ENCODE measurements at regions not wholly inside any gene's neighbourhood (a gene's known extent, or its start where the extent isn't known, plus 50 kb on each side); places are given as distances from the start of the nearest gene placed in this dataset.

DNA sequence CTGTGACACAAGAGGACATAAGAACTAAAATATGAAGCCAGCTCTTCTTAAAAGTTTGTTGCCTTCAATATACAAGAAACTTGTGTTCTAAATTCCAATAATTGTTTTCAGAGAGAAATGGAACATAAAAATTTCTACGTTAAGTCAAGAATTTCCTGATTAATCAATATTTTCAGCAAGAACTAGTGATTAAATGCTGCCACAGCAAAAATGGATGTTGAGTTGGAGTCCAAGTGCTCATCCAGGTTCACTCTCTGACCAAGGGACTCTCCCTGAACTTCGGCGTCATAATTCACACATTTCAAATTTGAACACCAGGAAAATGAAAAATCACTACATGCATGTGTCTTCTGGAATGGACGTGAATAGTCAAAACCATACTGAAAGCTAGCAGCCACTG is 1263.6 kb upstream of the GOT2 start:
- Histone ChIP-seq H4K20me1 (ENCODE audit: low read length) (no peaks in the 10 kb centered on the region), H3F3A (ENCODE audit: low read length, unreplicated experiment) (no peaks in the 10 kb centered on the region), H3K9ac (ENCODE audit: low read length) (no peak overlapping the region), H3K9me3 (ENCODE audit: low read length) (no peaks in the 10 kb centered on the region), H3K4me2 (ENCODE audit: low read length) (no peak overlapping the region), H3K4me1 (ENCODE audit: insufficient read depth, low read length) (no peaks in the 10 kb centered on the region), H3K36me3 (ENCODE audit: low read depth, low read length) (no peaks in the 10 kb centered on the region), H2AFZ (ENCODE audit: low read length) (no peak overlapping the region), H3K79me2 (ENCODE audit: low read length) (no peaks in the 10 kb centered on the region), H3K4me3 (ENCODE audit: low read length) (no peak overlapping the region), H3K27ac (ENCODE audit: low read length) (no peak overlapping the region), H3K9me2 (replicated peaks; ENCODE audit: low read length) (no peaks in the 10 kb centered on the region), H3K27me3 (ENCODE audit: low read length) (no peaks in the 10 kb centered on the region)
- POLR2A ChIA-PET (ENCODE audit: unreplicated experiment) = no interaction called here
- DNase-seq (no peak), ATAC-seq (no peak)
- intact Hi-C loops (cut with micrococcal nuclease) = no loop called here
- BruUV-seq (replicated peaks) = no TSS peak
- CTCF ChIA-PET = no interaction called here
- TF ChIP-seq EZH2phosphoT487 (IDR thresholded peaks at IDR 0.05; ENCODE audit: borderline replicate concordance, low read length) (no peak), EZH2 (IDR thresholded peaks at IDR 0.05; ENCODE audit: low read length, unreplicated experiment) (no peak)
- TF ChIP-seq, protein P1, sequence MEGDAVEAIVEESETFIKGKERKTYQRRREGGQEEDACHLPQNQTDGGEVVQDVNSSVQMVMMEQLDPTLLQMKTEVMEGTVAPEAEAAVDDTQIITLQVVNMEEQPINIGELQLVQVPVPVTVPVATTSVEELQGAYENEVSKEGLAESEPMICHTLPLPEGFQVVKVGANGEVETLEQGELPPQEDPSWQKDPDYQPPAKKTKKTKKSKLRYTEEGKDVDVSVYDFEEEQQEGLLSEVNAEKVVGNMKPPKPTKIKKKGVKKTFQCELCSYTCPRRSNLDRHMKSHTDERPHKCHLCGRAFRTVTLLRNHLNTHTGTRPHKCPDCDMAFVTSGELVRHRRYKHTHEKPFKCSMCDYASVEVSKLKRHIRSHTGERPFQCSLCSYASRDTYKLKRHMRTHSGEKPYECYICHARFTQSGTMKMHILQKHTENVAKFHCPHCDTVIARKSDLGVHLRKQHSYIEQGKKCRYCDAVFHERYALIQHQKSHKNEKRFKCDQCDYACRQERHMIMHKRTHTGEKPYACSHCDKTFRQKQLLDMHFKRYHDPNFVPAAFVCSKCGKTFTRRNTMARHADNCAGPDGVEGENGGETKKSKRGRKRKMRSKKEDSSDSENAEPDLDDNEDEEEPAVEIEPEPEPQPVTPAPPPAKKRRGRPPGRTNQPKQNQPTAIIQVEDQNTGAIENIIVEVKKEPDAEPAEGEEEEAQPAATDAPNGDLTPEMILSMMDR (conservative IDR thresholded peaks at IDR 0.05; ENCODE audit: low read depth, low read length) = no peak

DNA sequence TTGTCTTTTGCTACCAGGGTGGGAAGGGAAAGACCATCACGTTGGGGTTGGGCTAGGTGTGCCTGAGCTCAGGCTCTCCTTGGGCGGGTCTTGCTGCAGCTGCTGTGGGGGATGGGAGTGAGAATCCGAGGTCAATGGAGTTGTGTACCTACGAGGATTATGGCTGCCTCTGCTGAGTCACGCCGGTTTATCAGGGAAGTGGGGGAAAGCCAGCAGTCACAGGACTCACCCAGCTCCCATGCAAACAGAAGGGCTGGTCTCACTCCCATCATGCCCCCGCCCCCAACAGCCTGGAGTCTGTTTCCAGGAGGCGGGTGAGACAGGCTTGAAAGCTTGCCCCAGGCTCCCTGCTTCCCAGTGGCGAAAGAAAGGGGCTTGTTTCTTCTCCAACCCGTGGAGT is 1259.0 kb upstream of the GOT2 start:
- no TSS peak for BruUV-seq (replicated peaks)
- no peaks in the 10 kb centered on the region for H3K9me2 ChIP-seq (replicated peaks; ENCODE audit: low read length)
- H3K9ac ChIP-seq (ENCODE audit: low read length) = no peak overlapping the region
- H4K20me1 ChIP-seq (ENCODE audit: low read length) = no peaks in the 10 kb centered on the region
- no peaks in the 10 kb centered on the region for H3K79me2 ChIP-seq (ENCODE audit: low read length)
- ATAC-seq = no peak
- no peaks in the 10 kb centered on the region for H3K4me1 ChIP-seq (ENCODE audit: insufficient read depth, low read length)
- TF ChIP-seq, protein P1 (conservative IDR thresholded peaks at IDR 0.05; ENCODE audit: low read depth, low read length) = no peak
- TF ChIP-seq EZH2phosphoT487 (IDR thresholded peaks at IDR 0.05; ENCODE audit: borderline replicate concordance, low read length) (no peak), EZH2 (IDR thresholded peaks at IDR 0.05; ENCODE audit: low read length, unreplicated experiment) (no peak)
- no peak overlapping the region for H3K4me2 ChIP-seq (ENCODE audit: low read length)
- no peak overlapping the region for H2AFZ ChIP-seq (ENCODE audit: low read length)
- intact Hi-C loops (cut with micrococcal nuclease) = no loop called here
- DNase-seq = peak; percentile 3
- ChIA-PET CTCF (no interaction called here), POLR2A (ENCODE audit: unreplicated experiment) (no interaction called here)
- no peaks in the 10 kb centered on the region for H3F3A ChIP-seq (ENCODE audit: low read length, unreplicated experiment)
- H3K36me3 ChIP-seq (ENCODE audit: low read depth, low read length) = no peaks in the 10 kb centered on the region
- H3K4me3 ChIP-seq (ENCODE audit: low read length) = no peak overlapping the region
- H3K9me3 ChIP-seq (ENCODE audit: low read length) = no peaks in the 10 kb centered on the region
- H3K27me3 ChIP-seq (ENCODE audit: low read length) = no peaks in the 10 kb centered on the region
- H3K27ac ChIP-seq (ENCODE audit: low read length) = no peak overlapping the region

DNA sequence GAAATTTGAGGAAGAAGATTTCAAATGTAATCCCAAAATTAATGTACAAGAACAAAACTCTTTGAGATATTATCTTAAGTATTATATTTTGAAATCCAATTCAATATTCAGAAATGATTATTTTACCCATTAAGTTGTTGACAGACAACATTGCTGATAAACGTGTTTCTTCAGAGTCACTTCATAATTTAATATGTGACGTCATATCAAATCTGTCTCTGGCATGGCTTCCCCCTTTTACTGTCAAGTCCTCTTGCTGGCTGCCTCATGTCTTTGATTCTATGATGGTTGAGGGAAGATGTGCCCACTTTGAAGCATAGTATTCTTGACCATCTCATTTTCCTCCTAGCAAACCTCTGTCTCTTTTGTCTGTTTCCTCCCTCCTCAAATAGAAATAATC is 1257.1 kb upstream of the GOT2 start:
- no peaks in the 10 kb centered on the region for H4K20me1 ChIP-seq (ENCODE audit: low read length)
- intact Hi-C loops (cut with micrococcal nuclease) = no loop called here
- no peaks in the 10 kb centered on the region for H3K4me1 ChIP-seq (ENCODE audit: insufficient read depth, low read length)
- H3K27ac ChIP-seq (ENCODE audit: low read length) = no peak overlapping the region
- no TSS peak for BruUV-seq (replicated peaks)
- H3K4me2 ChIP-seq (ENCODE audit: low read length) = no peak overlapping the region
- no peaks in the 10 kb centered on the region for H3K36me3 ChIP-seq (ENCODE audit: low read depth, low read length)
- no peak for ATAC-seq
- no peaks in the 10 kb centered on the region for H3K27me3 ChIP-seq (ENCODE audit: low read length)
- TF ChIP-seq, protein P1 (conservative IDR thresholded peaks at IDR 0.05; ENCODE audit: low read depth, low read length) = no peak
- no peak for TF ChIP-seq EZH2 (IDR thresholded peaks at IDR 0.05; ENCODE audit: low read length, unreplicated experiment)
- no peak for TF ChIP-seq EZH2phosphoT487 (IDR thresholded peaks at IDR 0.05; ENCODE audit: borderline replicate concordance, low read length)
- no peaks in the 10 kb centered on the region for H3K9me2 ChIP-seq (replicated peaks; ENCODE audit: low read length)
- POLR2A ChIA-PET (ENCODE audit: unreplicated experiment) = no interaction called here
- no peak overlapping the region for H2AFZ ChIP-seq (ENCODE audit: low read length)
- no peak overlapping the region for H3K4me3 ChIP-seq (ENCODE audit: low read length)
- H3F3A ChIP-seq (ENCODE audit: low read length, unreplicated experiment) = no peaks in the 10 kb centered on the region
- no peak overlapping the region for H3K9ac ChIP-seq (ENCODE audit: low read length)
- H3K79me2 ChIP-seq (ENCODE audit: low read length) = no peaks in the 10 kb centered on the region
- CTCF ChIA-PET = no interaction called here
- no peak for DNase-seq
- H3K9me3 ChIP-seq (ENCODE audit: low read length) = no peaks in the 10 kb centered on the region

Measured in PC-3 (cell line).